ENCODE measurements at regions not wholly inside any gene's neighbourhood (a gene's known extent, or its start where the extent isn't known, plus 50 kb on each side); places are given as distances from the start of the nearest gene placed in this dataset.

DNA sequence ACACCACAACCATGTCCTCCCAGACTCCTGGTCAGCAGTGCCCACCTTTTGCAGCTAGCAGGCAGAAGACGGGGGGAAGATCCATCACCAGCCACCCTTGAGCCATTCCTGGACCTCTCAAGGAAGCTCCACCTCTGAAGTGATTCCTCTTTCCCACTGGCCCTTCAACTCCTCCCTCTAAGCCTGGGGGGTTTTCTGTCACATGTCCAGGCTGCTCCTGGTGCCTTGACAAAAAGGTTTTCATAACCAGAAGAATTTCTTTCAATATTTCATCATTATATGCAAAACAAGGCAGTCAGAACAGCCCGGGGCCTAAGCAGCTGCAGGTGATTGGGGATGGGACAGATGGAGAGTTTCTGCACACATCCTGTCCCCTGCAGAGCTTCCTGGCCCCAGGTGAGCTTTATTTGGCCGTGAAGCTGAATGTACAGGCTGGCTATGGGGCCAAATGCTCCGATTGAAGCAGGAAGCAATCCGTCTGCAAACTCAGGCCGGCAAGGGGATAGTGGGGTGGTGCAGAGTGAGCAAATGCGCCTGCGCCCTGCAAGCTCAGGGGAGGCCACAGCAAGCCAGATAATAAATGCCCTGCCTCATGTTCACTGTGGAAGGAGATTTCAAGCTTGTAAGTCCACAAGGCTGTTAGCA, 173.5 kb downstream of the C5orf15 start:
- no peak for DNase-seq

DNA sequence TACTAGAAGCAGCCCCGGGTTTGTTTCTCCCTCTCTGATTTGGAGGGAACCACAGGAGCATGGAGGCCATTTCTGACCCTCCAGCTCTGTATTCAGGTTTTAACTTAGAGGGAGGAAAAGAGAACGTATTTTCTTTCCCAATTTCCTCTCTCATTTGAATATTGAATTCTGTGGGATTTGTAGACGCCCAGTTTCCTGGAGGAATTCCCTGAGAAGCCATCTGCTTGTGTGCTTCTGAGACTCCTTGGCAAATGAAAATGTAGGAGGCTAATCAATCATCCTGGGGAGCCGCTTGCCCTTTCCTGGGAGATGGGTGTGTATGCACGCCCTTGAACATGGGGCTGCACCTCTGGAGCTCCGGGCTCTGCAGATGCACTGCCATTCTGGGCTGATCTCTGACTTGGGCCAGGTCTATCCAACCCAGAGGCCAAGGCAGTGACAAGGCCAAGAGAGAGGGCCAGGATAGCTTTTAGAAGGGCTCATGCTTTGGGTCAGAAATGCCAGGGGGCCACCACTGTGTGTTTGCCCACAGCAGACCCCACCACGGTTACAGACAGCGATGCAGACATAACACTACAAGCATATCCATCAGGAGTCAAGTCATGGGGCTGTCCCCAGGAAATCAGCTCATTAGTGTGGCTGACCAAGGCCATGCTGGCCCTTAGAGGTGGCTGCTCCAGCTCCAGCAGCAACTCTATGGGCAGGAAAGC, 174.5 kb downstream of the C5orf15 start:
- DNase-seq, result no peak

DNA sequence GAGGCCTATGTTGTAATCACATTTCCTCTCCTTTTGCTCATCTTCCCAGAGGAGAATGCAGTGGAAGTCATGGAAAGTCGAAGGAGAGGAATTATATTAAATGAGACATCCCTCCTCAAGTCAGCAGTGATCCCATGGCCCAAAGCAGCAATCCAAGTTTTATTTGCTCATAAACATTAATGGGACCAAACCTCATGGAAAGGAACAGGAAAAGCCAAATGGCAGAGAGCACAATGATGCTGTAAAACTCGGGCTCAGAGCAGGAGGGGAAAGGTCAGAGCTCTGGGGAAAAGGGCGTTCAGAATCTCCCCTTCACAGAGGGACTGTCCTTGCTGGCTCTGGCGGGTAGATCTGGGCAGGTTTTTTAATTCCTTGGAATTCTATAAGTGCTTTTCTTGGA, 175.8 kb downstream of the C5orf15 start:
- DNase-seq, result no peak

DNA sequence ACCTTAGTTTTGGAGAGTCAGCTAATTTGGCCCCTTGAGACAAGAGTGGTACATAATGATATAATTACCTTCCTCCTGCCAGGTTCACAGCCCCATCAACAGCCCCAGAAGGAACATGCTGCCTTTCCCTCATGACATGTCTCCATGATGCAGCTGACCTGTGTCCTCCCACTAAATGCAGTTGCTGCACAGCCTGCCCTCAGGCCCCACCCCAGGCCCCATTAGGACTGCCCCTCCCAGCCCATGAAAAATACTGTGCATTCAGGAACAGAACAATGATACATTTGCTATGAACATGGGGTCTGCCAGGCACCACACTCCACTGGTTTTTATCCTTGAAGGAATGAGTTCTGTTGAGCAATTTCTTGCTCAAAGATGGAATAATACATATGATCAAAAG, 176.4 kb downstream of the C5orf15 start:
- DNase-seq, result no peak

DNA sequence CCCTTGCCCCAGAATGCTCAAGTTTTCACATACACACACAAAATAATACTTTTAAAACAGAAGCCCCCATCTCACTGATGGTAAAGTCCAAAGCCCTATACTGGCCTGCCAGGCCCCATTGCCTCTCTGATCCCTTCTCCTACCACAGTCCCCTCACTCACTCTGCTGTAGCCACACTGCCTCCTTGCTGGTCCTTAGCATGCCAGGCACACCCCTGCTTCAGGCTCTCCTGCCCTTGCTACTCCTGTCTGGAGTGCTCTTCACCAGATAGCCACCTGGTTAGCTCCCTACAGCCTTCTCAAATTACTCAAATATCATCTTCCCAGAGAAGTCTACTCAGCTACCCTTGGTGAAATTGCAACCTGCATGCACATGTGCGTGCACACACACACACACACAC, 177.5 kb downstream of the C5orf15 start:
- no peak for DNase-seq

DNA sequence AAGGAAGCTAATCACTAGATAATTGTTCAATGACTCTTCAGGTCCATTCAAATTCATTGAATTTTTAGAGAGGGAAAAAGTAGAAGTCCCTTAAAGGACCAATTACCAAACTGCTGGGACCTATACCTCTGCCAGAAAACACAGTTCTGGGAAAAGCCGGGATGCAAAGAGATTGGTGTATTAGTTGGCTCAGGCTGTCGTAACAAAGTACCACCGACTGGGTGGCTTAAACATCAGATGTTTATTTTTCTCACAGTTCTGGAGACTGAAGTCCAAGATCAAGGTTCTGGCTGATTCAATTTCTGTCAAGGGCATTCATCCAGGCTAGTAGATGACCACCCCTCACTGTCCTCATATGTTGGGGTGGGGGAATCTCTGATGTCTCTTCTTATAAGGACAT, 177.1 kb upstream of the FSTL4 start:
- no peak for DNase-seq

DNA sequence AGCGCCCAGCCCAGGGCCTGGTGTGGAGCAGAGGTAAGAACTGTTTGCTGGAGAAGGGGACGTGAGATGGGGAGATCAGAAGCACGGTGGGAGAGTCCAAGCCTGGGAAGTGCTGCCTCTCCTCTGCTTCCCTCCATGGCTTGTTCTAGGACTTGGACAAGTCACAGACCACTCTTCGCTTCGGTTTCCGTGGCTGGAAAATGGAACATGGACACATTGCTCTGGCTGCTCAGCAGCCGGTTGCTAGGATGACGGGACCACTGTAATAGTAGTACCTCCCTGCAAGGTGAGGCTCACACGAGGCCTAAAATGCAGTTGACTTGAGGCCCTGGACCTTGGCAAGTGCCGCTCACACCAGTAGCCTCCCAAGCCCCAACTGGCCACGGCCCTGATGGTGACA, 175.8 kb upstream of the FSTL4 start:
- DNase-seq, result no peak

DNA sequence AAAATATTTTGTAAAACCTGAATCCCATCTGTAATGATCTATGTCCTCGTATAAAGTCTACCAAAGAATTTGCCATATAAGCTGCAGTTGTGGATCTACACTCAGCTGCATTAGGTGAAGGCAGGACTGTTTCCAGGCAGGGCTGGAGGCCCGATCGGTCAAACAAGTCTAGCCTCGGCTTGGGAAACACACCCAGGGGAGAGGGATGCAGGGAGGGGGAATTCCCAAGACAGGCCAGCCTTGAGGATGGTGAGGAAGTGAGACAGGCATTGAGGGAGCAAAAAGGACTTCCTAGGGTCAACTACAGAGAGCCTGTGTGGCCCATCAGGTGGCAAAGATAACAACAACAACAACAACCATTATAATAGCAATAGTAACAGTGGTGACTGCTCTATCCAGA, 174.1 kb upstream of the FSTL4 start:
- no peak for DNase-seq

DNA sequence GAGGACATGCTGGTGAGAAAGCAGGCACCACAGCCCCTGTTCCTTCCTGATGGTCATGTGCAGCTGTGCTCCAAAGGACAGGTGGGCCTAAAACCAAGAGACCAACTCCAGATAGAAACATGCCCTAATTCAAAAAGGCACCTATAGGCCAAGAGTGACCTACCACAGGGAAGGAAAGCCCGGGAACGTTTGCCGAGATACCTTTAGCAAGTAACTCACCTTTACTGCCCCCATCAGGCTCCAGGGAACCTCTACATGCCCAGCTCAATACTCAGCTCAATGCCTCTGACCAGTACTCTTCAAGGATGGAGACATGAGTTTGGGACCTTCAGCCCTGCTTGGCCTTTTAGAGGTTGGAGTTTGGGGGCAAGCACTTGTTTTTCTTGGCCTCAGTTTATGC, 172.8 kb upstream of the FSTL4 start:
- DNase-seq, result no peak

DNA sequence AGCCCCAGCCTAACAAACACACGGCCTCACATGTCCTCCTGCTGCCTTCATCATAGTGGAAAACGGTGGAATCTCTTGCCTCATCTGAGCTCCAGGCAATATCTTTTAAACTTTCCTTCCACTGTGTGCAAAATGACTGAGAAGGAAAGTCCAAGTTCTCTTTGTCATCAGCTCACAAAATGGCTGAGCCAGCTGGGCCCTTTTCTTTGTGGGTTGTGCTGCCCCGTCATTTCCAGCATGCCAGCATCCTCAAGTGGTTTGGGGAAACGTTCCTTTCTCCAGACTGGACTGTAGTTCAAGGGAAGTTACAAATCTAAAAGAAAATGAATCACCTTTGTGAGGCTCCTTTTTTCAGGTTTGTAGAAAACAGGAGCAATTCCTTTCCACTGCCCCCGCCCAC, 171.1 kb upstream of the FSTL4 start:
- no peak for DNase-seq

DNA sequence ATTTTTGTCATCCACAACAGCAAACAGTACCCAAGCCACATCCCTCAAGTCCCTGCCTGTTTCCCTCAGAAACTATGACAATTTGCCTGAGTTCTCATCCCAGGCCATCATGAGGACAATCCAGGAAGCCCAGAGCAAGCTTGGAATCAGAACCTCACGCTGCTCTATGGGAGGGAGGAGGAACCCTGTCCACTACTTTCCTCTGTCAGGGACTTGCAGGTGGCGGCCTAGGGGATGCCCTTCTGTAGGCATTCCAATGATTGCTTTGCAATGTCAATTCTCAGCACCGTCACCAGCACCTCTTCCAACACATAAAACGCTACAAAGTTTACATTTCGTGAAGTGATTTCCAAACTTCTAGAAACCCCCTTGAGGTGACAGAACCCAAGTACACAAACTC, 170.4 kb upstream of the FSTL4 start:
- no peak for DNase-seq

DNA sequence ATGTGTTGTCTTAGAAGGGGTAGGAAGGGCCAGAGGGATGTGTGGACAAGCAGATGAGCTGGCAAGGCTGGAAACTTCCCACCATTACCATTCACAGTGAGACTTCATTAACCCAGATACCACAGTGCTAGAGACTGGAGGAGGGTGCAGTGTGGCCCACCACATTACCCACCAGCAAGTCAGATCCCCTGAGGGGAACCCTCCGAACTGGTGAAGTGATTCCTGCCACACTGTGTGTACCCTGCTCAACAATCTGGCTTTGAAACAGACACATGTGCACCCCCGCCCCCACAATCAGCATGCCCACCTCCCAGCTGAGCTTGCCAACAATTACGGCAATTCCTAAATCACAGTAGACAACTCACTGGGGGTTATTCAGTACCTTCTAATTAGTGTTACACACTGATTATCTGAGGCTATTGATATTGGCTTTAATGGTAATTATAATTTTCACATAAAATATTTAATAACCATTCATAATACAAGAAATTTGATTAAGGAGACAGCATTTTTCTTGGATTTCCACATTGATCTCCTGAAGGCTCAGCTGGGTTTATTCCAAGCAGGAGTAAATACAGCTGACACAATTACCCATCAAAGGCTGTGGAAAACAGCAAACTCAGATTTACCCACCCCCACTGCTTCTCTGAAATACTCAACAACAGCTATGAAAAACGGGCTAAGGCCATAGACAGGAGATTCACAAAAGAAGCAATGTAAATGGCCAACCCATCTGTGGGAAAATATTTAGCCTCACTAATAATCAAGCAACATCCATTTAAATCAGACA, 169.3 kb upstream of the FSTL4 start:
- DNase-seq, result no peak

DNA sequence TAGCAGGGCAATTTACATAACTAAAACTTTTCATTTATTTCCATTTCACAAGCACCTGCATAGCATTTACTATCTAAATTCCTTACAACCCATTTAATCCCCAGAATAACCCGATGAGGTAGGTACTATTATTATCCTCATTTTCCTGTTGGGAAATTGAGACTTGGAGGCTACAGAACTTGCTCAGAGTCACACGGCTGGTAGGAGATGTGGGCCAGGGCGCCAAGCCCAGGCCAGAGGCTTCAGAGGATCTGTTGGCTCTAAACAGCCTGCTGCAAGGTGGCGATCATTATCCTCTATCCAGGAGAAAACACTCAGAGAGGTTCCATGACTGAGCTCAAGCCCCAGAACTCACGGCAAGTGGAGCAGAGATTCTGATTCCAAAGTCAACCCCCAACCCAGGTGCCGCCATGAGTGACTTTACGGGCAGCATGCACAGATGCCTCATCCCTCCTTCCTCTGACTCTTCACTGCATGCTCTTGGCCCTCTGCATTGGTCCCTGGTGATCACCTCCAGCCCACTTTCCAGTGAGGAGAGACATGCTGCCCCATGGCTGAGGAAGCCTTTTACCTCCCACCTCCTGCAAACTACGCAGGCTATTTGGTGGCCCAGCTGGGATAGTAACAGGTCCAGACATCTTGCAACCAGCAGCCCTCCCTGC, 168.4 kb upstream of the FSTL4 start:
- no peak for DNase-seq

DNA sequence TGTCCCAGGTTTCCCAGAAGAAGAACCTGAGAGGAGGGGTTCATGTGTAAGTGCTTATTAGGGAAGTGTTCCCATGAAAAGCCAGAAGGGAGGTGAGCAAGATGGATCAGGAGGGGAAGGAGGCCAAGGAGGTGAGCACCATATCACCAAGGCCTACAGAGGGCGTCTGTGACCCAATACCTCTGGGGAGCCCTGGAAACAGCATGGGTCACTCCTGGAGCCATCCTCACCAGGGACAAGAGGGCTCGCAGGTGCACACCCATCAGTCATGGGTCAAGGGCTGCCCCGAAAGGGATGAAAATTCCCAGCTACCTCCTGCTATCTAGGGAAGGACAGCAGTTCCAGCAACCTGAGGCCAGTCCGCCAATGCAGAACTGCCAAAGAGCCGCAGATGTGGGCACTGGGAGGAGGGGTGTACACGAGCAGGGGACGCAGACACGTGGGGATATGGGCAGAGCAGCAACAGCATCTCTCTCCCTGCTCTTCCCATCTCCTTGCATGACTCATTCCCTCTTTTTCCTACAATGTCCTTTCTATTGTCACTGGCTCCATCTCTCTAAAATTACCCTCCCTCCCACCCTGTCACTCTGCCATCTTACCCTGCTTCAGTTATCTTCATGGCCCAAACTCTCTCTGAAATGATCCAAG, 167.6 kb upstream of the FSTL4 start:
- no peak for DNase-seq

DNA sequence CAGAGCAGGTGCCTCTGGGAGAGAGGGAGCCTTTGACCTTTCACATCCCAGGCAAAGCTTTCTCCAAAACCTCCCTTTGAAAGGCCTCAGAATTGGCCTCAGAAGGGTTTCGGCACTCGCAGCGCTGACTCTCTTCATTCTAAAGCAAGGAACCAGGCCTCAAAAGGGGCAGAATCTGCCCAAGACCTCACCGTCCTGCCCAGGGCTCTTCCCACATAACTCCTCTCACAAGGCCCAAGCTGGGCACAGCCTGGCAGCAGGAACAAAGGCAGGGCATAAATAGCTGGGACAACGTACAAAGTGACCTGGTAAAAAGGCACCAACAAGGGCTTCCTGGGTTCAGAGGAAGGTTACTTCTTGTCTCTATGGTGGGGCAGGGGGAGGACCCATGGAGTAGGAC, 166.3 kb upstream of the FSTL4 start:
- DNase-seq, result no peak

DNA sequence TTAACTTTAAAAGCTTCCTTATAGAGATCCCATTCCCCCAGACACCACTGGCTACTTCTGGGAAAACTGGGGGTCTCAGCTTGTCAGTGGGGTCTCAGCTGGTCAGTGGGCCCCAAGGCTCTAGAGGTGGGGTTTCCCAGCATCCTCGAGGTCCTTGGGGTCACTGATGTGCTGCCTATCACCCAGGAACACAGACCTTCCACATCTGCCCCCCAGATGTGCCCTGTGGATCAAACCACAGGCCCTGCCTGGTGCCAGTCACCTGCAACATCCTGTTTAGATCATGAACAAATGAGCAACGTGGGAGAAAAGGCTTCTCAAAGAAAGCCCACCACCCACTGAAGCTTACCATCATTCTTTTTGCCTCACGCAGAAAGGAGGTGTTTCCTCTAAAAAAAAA, 165.6 kb upstream of the FSTL4 start:
- no peak for DNase-seq

DNA sequence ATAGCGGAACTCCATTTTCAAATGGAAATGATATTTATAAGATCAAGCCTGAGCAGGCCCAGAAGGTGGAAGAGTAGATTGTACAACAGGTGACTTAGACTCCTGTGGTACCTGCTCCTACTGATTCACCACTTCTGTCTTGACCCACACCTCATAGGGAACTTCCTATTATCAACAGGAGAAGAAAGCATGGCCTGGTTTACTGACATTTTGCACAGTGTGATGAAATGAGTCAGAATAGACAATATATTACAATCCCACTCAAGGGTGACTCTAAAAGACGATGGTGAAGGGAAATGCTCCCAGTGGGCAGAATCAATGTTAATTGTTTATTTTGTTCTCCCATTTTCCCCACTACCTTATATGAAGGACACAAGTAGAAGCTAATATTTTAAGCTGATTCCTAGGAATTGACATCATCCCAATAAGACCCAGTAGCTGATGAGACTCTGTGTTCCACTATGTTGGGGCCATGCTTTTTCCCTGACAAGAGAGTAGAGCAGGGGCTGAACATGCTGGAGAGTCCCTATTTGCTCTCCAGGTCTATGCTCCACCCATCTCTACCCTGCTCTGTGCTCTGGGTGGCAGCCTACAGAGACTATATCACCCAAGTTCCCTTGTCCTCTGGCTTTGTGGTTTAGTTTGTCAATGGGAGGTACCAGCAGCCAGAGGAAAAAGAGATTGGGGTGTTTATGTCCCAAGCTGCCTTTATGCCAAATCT, 163.4 kb upstream of the FSTL4 start:
- DNase-seq, result no peak

DNA sequence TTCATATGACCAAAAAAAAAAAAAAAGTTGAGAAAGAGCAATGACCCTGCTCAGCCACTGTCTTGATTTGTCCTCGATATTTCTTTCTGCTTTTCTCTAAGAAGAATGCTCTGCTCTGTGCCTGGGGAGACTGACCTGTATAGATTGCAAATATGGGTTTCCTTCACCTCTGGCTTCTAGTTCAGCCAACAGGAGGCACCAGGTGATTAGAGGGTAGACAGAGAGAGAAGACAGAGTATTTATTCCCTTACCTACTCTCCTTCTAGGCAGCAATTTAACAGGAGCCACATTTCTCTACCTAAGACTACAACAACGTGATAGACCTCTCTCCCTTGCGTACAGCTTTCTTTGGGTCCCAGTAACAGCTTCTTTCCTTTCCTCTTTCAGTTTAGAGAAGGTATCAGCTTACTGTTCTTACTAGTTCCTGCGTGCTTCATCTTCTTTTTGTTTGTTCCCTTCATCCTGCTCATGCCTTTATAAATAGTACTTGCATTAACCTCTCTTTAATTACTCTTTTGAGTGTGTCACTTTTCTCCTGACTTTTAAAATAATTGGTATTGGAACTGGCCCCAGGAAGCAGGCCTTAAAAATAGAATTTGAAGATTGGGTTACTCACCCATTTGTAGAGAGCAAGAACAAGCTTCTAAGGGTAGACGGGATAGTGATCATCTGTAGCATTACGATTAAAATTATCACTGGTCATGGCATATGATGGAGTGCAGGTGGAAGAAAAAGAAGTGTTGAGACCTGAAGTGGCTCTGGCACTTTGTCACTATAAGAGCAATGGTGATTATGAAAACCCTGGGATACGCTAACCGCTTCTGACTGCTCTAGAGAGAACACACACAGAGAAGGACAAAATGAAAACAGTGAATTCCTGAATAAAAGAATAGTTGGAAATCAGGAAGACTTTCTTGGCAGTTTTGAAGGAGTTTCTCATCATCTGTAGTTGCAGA, 161.2 kb upstream of the FSTL4 start:
- DNase-seq, result no peak

DNA sequence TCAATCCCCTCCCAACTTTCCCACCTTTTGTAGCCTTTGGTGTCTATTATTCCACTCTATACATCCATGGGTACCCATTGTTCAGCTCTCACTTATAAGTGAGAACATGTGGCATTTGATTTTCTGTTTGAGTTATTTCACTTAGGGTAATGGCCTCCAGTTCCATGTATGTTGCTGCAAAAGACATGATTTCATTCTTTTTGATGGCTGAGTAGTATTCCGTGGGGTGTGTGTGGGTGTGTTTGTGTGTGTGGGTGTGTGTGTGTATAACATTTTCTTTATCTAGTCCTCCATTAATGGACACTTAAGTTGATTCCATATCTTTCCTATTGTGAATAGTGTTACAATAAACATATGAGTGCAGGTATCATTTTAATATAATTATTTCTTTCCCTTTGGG, 157.5 kb upstream of the FSTL4 start:
- no peak for DNase-seq

DNA sequence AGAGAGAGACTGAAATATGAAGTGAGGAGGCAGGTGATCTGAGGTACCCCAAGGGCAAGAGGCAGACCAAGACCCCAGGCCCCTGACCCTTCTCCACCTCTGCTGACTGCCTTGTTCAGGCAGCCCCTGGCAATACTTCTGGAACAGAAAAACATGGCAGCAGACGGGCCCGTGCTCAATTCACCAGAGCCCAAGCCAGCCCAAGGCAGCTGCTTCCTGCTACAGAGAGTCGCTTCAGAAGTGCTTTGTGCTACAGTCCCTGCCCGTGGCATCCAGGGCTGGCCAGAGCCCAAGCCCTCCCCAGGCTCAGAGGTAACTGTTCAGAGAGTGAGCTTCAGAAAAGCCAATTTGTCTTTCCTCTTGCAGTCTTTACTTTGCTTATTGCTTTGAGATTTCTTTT, 151.4 kb upstream of the FSTL4 start:
- no peak for DNase-seq

DNA sequence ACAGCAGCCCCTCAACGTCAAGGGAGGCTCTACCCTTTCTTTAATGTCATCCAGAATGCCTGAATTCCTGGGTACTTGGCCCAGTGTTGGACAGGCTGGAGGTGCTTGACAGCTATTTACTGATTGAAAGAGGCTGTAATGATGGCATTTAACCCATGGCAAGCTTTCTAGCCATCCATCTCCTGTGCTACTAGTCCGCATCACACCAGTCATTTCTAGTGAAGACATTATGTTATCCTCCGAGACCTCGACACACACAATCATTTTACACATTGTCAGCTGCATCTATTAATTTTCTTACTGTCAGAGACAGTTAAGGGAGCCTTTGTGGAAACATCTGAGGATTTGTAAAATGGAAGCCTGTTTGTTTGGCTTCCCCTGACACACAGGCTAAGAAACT, 149.3 kb upstream of the FSTL4 start:
- no peak for DNase-seq
